GM21723 (cell line): ENCODE measurements at regions not wholly inside any gene's neighbourhood (a gene's known extent, or its start where the extent isn't known, plus 50 kb on each side); places are given as distances from the start of the nearest gene placed in this dataset.
"Not testable (repeated sequence)": the region's sequence is repeated elsewhere in the genome, so short reads cannot be mapped to it uniquely, and the experiment has no call there.

Experiments used
- ATAC-seq: cut with Tn5 transposase; IDR thresholded peaks from one replicate; pipeline ENCODE4 v1.9.1; 2021; ENCODE audit warnings: mild to moderate bottlenecking, moderate library complexity; ENCODE audit not compliant: unreplicated experiment

DNA sequence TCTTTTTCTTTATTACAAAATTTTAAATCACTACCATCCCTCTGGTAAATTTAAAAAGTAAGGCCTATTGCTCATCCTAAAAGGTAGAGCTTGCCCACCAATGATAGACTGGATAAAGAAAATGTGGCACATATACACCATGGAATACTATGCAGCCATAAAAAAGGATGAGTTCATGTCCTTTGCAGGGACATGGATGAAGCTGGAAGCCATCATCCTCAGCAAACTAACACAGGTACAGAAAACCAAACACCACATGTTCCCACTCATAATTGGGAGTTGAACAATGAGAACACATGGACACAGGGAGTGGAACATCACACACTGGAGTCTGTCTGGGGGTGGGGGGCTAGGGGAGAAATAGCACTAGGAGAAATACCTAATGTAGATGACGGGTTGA lies 155.2 kb upstream of the NOCT start:
- ATAC-seq, result not testable (repeated sequence)

DNA sequence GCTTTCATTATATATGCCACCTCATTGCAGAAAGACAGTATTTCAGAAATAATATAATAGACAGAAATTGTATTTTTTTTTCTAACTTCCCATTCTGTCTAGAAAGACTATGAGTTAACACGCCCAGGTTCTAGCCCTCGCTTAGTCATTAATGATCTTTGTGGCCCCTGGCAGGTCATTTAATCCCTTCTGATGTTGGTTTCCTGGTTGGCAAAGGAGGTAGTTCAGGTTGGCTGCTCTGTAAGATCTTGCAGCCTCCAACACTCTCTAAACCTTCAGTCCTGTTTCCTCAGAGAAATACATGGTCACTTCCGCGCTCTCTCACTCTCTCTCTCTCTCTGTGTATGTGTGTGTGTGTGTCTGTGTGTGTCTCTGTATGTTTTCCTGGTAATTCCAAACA lies 156.3 kb upstream of the NOCT start:
- no peak for ATAC-seq

GRCh38 chr4:138858419-138858818 lies 157.2 kb upstream of the NOCT start:
- no peak for ATAC-seq

GRCh38 chr4:138857416-138857815 lies 158.2 kb upstream of the NOCT start:
- no peak for ATAC-seq

DNA sequence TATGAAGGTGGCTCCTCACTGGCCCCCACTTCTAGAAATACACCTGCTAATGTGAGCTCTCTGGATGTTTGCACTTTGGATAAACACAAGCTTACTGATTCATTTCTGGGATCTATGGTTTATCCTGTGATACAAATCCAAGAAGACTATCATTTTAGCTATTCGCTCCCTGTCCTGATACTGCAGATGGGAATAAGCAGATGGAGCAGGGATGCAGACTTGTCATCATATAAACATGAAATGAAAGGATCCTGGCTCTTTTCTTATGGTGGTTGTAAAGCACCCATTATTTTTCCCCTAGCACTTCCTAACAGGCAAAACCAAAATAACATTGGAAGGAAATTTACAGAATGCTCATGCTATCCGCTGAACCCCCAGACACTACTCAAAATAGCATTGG lies 162.9 kb upstream of the NOCT start:
- ATAC-seq, result no peak

DNA sequence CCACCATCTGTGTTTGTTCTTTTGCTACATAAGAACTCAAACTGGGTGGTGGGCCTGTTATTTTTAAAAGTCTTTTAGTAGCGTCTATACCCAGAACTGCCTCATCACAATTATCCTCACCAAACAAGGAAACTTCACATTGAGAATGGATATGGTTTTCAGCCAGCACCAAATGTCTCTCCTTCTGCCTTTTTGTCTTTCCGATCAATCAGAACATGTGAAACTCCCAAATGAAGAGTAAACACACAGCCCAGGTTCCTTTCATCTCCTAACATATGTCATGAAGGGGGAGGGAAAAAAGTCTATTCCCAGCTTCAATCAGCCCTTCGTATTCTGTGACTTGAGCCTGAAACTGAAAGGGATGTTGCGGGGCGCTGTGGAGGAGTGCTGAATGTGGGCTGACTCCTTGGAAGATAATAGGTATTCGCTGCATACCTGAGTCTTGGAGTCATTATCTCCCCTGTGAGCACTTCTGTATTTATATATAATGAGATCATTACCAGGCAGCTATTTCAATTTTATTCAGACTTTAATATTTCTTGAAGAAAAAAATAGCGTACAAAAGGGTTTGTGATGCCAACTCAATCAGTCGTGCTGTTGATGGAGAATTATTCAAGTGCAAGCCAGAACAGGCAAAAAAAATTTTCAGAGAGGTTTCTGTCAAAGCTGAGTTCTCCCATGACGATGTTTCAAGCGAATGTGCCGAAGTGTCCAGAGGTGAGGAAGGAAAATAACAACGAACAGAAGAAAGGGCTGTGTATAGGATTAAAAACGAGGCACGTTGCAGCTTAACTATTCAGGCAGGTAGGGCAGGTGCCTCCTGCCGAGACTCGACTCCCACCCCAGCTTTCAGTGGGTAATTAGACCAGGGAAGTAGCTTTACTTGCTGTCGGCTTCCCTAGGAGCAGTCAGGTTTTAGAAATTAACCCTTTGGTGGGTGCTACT lies 163.9 kb upstream of the NOCT start:
- ATAC-seq, result no peak

- ATAC-seq, result no peak
Measured at GRCh38 chr4:138845664-138846063, 169.9 kb upstream of the NOCT start.

DNA sequence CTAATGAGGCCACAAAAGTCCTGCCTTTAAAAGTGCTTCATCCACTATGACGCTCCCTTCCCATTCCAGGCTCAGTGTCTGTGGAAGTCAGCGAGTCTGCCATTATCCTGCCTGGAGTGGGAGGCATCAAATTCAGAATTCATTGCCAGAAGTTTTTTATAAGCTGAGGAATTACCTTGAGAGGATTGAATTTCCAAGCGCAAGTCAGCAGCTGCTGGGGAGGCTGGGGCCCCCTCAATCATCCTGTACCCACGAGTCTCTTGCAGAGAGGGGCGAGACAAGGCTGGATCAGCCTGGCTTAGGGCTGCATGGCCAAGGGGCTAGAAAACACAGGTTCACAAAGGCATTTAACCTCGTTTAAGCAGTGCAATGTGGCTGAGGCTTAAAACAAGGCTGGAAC lies 170.5 kb upstream of the NOCT start:
- ATAC-seq, result no peak

- ATAC-seq, result no peak
Measured at GRCh38 chr4:138843616-138844015, 172.0 kb upstream of the NOCT start.

DNA sequence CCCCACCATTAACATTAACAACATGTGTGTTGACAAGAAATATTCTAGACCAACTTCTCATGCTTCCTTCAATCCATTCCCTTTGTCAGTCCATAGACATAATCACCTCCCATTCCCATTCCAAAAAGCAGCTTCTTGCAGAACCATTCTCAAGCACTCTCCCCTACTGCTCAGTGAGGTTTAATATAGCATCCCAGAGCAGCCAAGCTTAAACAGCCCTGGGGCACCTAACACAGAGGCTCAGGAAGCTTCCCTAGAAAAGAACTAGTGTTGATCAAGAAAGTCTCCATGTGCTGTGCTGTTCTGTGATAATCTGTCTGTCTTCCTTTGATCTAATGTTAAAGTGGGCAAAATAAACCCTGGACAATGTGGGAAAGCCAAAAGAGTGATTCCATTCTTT lies 174.2 kb upstream of the NOCT start:
- no peak for ATAC-seq

- ATAC-seq, result no peak
Measured at GRCh38 chr4:138838251-138838650, 177.3 kb upstream of the NOCT start.

DNA sequence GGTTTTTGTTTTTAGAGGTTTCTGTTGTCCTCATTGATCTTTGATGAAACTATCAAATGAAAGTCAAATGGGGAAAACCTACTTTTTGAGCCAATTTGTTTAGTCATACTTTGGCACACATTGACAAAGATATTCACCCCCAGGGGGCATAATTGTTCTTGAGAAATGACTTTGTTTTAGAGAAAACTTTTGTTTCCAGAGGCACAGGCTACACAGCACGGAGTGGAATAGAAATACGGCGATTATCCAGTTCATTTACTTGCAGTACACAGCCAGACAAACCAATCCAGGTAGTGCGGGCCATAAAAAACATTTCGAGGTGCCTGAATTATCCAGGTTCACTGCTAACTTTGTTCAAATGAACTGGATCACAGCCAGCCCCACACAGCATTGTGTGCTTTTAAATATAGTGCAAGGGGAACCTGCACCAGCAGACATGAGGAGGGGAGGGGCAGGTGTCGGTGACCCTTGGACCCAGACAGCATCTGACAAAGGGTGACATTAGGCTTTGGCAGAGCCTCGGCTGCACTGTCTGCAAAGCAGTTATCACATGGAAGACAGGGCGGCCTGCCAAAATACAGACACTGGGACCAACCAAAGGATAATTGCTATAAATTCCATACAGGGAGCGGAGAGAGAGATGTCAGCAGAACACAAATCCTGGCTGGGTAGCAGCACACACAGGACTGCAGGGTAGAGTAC lies 179.6 kb upstream of the NOCT start:
- ATAC-seq, result no peak

DNA sequence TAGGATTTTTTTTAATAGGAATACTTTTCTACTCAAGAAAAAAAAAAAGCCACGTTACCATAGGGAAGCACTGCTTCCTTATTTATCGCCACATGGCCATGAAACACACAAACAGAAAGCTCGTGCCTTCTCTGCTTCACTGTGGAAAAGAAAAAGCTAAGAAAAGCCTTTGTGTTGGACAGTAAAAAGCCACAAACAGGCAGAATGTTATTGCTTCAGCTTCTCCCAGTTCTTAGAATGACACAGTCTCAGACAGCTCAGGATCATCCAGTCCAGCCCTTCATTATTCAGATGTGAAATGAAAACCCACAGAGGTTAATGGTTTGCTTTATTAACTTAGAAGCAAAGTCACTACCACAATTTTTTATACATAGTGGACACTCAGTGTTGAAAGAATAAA lies 181.6 kb upstream of the NOCT start:
- ATAC-seq, result no peak

DNA sequence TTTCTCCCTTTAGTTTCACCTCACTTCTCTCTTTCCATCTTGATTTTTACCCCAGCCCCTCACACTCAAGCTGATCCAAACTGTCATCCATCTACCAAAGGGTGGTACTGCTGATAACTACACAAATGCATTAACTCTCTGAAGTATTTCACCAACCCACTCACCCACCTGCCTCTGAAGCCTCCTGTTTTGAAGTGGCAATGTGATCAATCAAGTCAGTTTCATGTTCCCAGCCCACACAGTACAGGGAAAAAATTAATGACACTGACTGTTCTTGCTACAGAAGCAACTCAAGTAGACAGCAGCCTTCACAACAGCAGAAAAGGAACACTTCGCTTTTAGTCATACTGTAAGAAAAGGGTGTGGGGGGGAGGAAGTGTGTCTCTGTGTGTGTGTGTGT lies 183.0 kb upstream of the NOCT start:
- ATAC-seq, result no peak

DNA sequence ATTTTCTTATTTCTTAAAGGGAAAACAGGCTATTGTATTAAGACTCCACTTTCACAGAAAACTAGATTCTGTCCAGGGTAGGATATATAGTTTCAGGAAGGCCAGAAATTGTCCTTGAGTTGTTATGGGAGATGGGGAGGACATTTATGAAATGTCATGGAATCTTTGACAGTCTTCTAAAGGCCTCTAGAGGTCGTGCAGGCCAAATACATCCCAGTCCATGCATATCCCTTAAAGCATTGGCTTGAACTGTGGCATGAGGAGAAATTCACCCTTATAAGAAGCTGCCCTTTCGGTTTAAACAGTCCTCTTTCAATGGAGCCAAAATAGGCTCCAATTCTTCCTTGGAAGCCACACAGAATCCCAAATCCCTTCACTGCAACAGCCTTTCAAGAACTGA lies 183.6 kb upstream of the NOCT start:
- no peak for ATAC-seq

DNA sequence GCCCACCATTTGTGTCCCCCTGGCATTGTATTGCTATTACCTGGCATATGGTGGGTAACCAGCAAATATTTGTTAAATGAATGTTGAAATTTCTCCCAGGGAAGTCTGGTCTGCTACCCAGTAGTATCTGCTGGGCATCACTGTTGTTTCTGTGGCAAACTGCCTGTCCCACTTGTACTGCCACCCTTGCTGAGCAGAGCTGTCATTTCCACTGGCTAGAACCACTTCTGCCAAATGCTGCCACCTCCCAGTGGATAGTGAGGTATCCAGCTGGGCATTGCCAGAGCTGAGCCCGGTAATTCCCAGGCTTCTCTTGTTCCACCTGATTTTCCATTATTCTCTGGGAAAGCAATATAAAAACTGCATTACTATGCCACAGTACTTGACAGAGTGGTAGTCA lies 186.7 kb upstream of the NOCT start:
- ATAC-seq, result no peak

DNA sequence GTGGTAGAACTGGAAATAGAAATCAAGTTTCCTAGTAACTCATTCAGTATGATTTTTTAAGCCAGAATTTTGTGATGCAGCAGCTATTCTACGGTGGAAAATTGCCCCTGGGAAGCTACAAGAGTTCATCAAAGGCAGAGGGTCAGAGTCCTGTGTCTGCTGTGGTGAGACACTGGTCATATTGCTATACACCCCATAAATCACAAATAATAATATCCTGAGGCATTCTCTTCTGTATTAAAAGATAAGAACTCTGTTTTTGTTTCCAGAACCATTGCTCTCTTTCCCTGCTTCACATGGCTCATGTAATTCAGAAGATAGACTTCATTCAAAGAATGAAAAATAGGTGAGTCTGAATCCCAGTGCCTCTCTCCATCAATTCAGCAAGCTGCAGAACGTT lies 188.8 kb upstream of the NOCT start:
- ATAC-seq, result no peak

DNA sequence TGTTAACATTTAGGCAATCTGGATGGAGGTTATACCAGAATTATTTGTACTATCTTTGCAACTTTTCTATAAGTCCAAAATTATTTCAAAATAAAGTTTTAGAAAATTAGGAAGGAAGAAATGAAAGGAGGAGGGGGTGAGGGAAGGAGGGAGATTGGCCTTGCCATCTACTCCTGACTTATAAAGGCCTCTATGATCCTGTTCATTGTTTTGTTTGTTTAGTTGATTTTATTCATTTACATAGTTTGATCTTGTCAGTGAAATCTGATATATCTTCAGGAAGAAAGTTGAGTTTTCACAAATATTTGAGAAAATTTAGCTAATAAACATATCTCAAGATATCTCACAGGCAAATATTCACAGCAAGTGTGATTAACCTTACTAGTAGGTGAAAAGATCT lies 189.3 kb upstream of the NOCT start:
- no peak for ATAC-seq

- ATAC-seq, result no peak
Measured at GRCh38 chr4:138821331-138821730, 194.2 kb upstream of the NOCT start.

DNA sequence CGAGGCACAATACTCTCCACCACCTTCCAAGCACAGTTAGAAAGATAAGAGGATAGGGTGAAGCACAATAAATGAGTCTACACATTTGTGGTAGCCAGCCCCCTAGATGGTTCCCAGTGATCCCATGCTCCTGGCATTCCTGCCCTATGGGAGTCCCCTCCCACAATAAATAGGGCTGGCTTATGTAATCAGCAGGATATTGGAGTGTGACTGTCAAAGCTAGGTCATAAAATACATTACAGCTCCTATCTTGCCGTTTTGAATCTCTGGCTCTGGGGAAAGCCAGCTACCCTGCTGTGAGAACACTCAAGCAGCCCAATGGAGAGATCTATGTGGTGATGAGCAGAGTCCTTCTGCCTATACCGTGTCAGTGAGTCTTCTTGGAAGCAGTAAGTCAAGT lies 198.7 kb upstream of the NOCT start:
- no peak for ATAC-seq

- ATAC-seq, result no peak
Measured at GRCh38 chr4:138815811-138816210, 199.8 kb upstream of the NOCT start.

DNA sequence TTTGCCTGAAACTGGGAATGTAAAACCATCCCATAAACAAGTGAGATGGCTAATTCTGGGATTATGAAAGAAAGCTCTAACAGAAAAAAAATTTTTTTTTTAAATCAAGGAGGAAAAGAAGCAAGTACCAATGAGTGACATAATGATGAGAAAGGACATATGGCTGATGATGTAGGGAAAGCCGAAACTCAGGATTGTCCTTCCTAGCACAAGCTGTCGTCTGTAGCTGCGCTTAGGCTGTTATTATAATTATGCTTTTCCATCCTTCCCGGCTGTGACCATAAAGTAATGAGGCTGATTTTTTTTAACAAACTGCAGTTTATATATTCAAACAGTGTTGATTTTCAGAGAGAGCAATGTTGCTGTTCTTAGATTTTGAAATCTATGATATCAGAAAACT lies 209.8 kb upstream of the NOCT start:
- no peak for ATAC-seq
